ENCODE measurements at regions not wholly inside any gene's neighbourhood (a gene's known extent, or its start where the extent isn't known, plus 50 kb on each side); places are given as distances from the start of the nearest gene placed in this dataset.
"Not testable (repeated sequence)": the region's sequence is repeated elsewhere in the genome, so short reads cannot be mapped to it uniquely, and the experiment has no call there.

GRCh38 chr17:20695871-20696270 is 116.3 kb downstream of the CDRT15L2 start:
- not testable (repeated sequence) for H3K4me3 Mint-ChIP-seq; H3K27me3 Mint-ChIP-seq (ENCODE audit: low read depth); H3K36me3 Mint-ChIP-seq (ENCODE audit: low read depth); H3K4me1 Mint-ChIP-seq; DNase-seq (ENCODE audit: low read depth, low spot score); H3K9me3 Mint-ChIP-seq; H3K27ac Mint-ChIP-seq (ENCODE audit: unreplicated experiment)

- not testable (repeated sequence) for H3K9me3 Mint-ChIP-seq; H3K27ac Mint-ChIP-seq (ENCODE audit: unreplicated experiment); H3K4me3 Mint-ChIP-seq; DNase-seq (ENCODE audit: low read depth, low spot score); H3K36me3 Mint-ChIP-seq (ENCODE audit: low read depth); H3K27me3 Mint-ChIP-seq (ENCODE audit: low read depth); H3K4me1 Mint-ChIP-seq
Observed at GRCh38 chr17:20698463-20699206, 119.1 kb downstream of the CDRT15L2 start.

GRCh38 chr17:20700528-20700927 is 121.0 kb downstream of the CDRT15L2 start:
- H3K4me3 Mint-ChIP-seq; H3K27ac Mint-ChIP-seq (ENCODE audit: unreplicated experiment); H3K4me1 Mint-ChIP-seq; H3K27me3 Mint-ChIP-seq (ENCODE audit: low read depth); DNase-seq (ENCODE audit: low read depth, low spot score); H3K36me3 Mint-ChIP-seq (ENCODE audit: low read depth); H3K9me3 Mint-ChIP-seq: not testable (repeated sequence)

- not testable (repeated sequence) for H3K27me3 Mint-ChIP-seq (ENCODE audit: low read depth); H3K4me1 Mint-ChIP-seq; H3K9me3 Mint-ChIP-seq
Observed at GRCh38 chr17:20701366-20701765, 121.8 kb downstream of the CDRT15L2 start.

GRCh38 chr17:20702692-20703091 is 123.2 kb downstream of the CDRT15L2 start:
- Mint-ChIP-seq H3K4me1 (no peaks in the 10 kb centered on the region), H3K9me3 (peaks cover 3% of the 10 kb centered on the region), H3K27me3 (ENCODE audit: low read depth) (no peaks in the 10 kb centered on the region), H3K4me3 (no peak overlapping the region), H3K27ac (ENCODE audit: unreplicated experiment) (no peak overlapping the region), H3K36me3 (ENCODE audit: low read depth) (no peaks in the 10 kb centered on the region)
- no peak for DNase-seq (ENCODE audit: low read depth, low spot score)
- TF ChIP-seq CTCF (conservative IDR thresholded peaks at IDR 0.05): no peak

More at GRCh38 chr17:20701366-20701765, 121.8 kb downstream of the CDRT15L2 start:
- not testable (repeated sequence) for H3K36me3 Mint-ChIP-seq (ENCODE audit: low read depth); DNase-seq (ENCODE audit: low read depth, low spot score); H3K4me3 Mint-ChIP-seq; H3K27ac Mint-ChIP-seq (ENCODE audit: unreplicated experiment)

GRCh38 chr17:20703781-20704180 is 124.3 kb downstream of the CDRT15L2 start:
- Mint-ChIP-seq H3K27ac (ENCODE audit: unreplicated experiment) (no peak overlapping the region), H3K4me3 (no peak overlapping the region), H3K36me3 (ENCODE audit: low read depth) (no peaks in the 10 kb centered on the region), H3K27me3 (ENCODE audit: low read depth) (no peaks in the 10 kb centered on the region), H3K9me3 (peaks cover 3% of the 10 kb centered on the region), H3K4me1 (no peaks in the 10 kb centered on the region)
- no peak for TF ChIP-seq CTCF (conservative IDR thresholded peaks at IDR 0.05)
- no peak for DNase-seq (ENCODE audit: low read depth, low spot score)

- not testable (repeated sequence) for H3K4me1 Mint-ChIP-seq; H3K36me3 Mint-ChIP-seq (ENCODE audit: low read depth); H3K4me3 Mint-ChIP-seq; H3K9me3 Mint-ChIP-seq; DNase-seq (ENCODE audit: low read depth, low spot score); H3K27ac Mint-ChIP-seq (ENCODE audit: unreplicated experiment); H3K27me3 Mint-ChIP-seq (ENCODE audit: low read depth)
Observed at GRCh38 chr17:20705186-20705585, 125.7 kb downstream of the CDRT15L2 start.

GRCh38 chr17:20706751-20707373 is 127.3 kb downstream of the CDRT15L2 start:
- no peak for DNase-seq (ENCODE audit: low read depth, low spot score)
- Mint-ChIP-seq H3K4me1 (peaks cover 5% of the 10 kb centered on the region), H3K9me3 (peaks cover 3% of the 10 kb centered on the region), H3K27ac (ENCODE audit: unreplicated experiment) (no peak overlapping the region), H3K27me3 (ENCODE audit: low read depth) (no peaks in the 10 kb centered on the region), H3K4me3 (no peak overlapping the region), H3K36me3 (ENCODE audit: low read depth) (no peaks in the 10 kb centered on the region)
- TF ChIP-seq CTCF (conservative IDR thresholded peaks at IDR 0.05): no peak

- H3K27ac Mint-ChIP-seq (ENCODE audit: unreplicated experiment); H3K4me3 Mint-ChIP-seq; H3K9me3 Mint-ChIP-seq; H3K36me3 Mint-ChIP-seq (ENCODE audit: low read depth); DNase-seq (ENCODE audit: low read depth, low spot score); H3K4me1 Mint-ChIP-seq; H3K27me3 Mint-ChIP-seq (ENCODE audit: low read depth): not testable (repeated sequence)
Observed at GRCh38 chr17:20708821-20709220, 129.3 kb downstream of the CDRT15L2 start.

- not testable (repeated sequence) for H3K36me3 Mint-ChIP-seq (ENCODE audit: low read depth); H3K4me1 Mint-ChIP-seq; H3K4me3 Mint-ChIP-seq; H3K9me3 Mint-ChIP-seq; DNase-seq (ENCODE audit: low read depth, low spot score); H3K27me3 Mint-ChIP-seq (ENCODE audit: low read depth); H3K27ac Mint-ChIP-seq (ENCODE audit: unreplicated experiment)
Observed at GRCh38 chr17:20716481-20716880, 137.0 kb downstream of the CDRT15L2 start.
